HG03521 (cell line): ENCODE measurements at regions not wholly inside any gene's neighbourhood (a gene's known extent, or its start where the extent isn't known, plus 50 kb on each side); places are given as distances from the start of the nearest gene placed in this dataset.
"Not testable (repeated sequence)": the region's sequence is repeated elsewhere in the genome, so short reads cannot be mapped to it uniquely, and the experiment has no call there.

Experiments used
- ATAC-seq: cut with Tn5 transposase; IDR thresholded peaks from one replicate; pipeline ENCODE4 v1.9.1; 2021; ENCODE audit warnings: mild to moderate bottlenecking, moderate library complexity; ENCODE audit not compliant: unreplicated experiment

GRCh38 chr10:117601716-117602115, 59.2 kb downstream of the EMX2 start:
- ATAC-seq: no peak

GRCh38 chr10:117603081-117603480, 60.5 kb downstream of the EMX2 start:
- no peak for ATAC-seq

- ATAC-seq: no peak
Observed at GRCh38 chr10:117603726-117604125, 61.2 kb downstream of the EMX2 start.

GRCh38 chr10:117609095-117609795, 66.7 kb downstream of the EMX2 start:
- no peak for ATAC-seq

- ATAC-seq: no peak
Observed at GRCh38 chr10:117609796-117610170, 67.2 kb downstream of the EMX2 start.

- ATAC-seq: no peak
Observed at GRCh38 chr10:117610321-117610720, 67.8 kb downstream of the EMX2 start.

GRCh38 chr10:117612113-117612512, 69.6 kb downstream of the EMX2 start:
- no peak for ATAC-seq

GRCh38 chr10:117615649-117616048, 73.1 kb downstream of the EMX2 start:
- no peak for ATAC-seq

GRCh38 chr10:117616179-117616578, 73.6 kb downstream of the EMX2 start:
- ATAC-seq: peak; percentile 69

- ATAC-seq: no peak
Observed at GRCh38 chr10:117617086-117617485, 74.5 kb downstream of the EMX2 start.

- no peak for ATAC-seq
Observed at GRCh38 chr10:117617659-117618058, 75.1 kb downstream of the EMX2 start.

- ATAC-seq: no peak
Observed at GRCh38 chr10:117619223-117619622, 76.7 kb downstream of the EMX2 start.

- no peak for ATAC-seq
Observed at GRCh38 chr10:117619707-117620405, 77.3 kb downstream of the EMX2 start.

- ATAC-seq: no peak
Observed at GRCh38 chr10:117621196-117621595, 78.7 kb downstream of the EMX2 start.

- no peak for ATAC-seq
Observed at GRCh38 chr10:117621795-117622420, 79.4 kb downstream of the EMX2 start.

GRCh38 chr10:117622471-117623184, 80.1 kb downstream of the EMX2 start:
- ATAC-seq: no peak

- ATAC-seq: no peak
Observed at GRCh38 chr10:117626228-117626627, 83.7 kb downstream of the EMX2 start.

- ATAC-seq: no peak
Observed at GRCh38 chr10:117627561-117627960, 85.0 kb downstream of the EMX2 start.

- not testable (repeated sequence) for ATAC-seq
Observed at GRCh38 chr10:117629717-117630116, 87.2 kb downstream of the EMX2 start.

GRCh38 chr10:117631276-117632145, 89.0 kb downstream of the EMX2 start:
- no peak for ATAC-seq

GRCh38 chr10:117632406-117632805, 89.9 kb downstream of the EMX2 start:
- ATAC-seq: no peak
